ENCODE measurements at regions not wholly inside any gene's neighbourhood (a gene's known extent, or its start where the extent isn't known, plus 50 kb on each side); places are given as distances from the start of the nearest gene placed in this dataset.

- DNase-seq = no peak
Observed at GRCh38 chr16:5448798-5449197, 351.2 kb upstream of the EEF2KMT start.

GRCh38 chr16:5447734-5448133 lies 350.1 kb upstream of the EEF2KMT start:
- DNase-seq = no peak

DNA sequence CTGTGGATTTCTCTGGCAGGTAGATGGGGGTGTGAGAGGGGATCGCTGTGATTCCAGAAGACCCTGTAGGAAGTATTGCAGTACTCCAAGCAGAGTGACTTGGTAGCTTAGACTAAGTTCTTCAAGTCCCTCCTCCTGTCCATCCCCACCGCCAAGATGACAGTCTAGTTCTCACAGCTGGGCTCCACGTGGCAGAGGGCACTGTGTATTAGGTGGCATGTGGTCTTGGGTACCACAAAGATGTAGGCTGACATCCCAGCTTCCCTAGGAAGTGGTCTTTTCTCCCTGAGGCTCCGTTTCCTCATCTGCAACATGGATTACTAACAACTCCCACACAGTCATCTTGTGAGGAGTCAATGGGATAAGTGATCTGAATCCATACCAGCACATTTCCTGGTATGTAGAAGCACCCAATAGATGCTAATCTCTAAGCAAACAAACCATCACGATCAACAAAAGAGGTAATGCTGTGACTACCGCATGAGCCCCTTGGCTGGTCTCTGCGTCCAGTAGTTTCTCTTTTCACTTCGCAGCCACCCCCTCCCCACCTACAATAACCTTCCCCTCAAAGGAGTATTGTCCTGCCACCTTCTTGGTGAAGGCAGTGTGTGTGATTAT lies 349.1 kb upstream of the EEF2KMT start:
- DNase-seq = no peak

DNA sequence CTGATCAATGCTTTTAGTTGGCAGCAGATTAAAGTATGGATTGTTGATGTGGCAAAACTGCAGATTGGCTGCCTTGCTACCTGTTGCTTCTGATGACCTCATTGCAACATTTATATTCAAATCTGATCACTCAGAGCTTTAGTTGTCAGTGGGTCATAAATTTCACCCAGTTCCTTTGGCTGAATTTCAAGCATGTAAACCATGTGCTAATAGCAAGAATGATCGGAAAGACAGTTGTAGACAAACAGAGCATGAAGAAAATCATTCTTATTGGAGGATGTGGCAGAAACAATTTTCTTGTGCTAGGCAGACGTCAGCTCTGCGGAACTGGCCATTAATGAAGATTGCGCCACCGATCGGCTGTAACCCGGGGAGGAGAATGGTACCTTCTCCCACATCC lies 346.6 kb upstream of the EEF2KMT start:
- no peak for DNase-seq

- DNase-seq = no peak
Observed at GRCh38 chr16:5442986-5443385, 345.4 kb upstream of the EEF2KMT start.

- no peak for DNase-seq
Observed at GRCh38 chr16:5442054-5442453, 344.5 kb upstream of the EEF2KMT start.

DNA sequence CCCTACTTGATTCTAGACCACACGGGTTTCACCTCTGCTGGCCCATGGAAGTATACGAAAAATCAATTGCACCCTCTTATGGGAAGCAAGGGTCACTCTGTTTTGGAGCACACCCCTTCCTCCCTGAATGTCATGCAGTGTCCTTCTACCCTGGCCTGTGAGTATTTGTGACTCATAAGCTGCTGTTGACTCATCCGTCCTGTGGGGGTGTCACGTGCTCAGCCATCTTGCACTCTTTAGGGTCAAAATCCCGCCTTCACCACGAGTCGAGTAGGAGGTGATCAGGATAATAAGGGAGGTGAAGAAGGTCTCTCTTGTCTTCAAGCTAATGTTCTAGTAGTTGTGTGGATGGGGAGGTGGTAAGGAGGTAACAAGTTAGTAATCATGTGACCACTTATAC lies 341.0 kb upstream of the EEF2KMT start:
- no peak for DNase-seq

- no peak for DNase-seq
Observed at GRCh38 chr16:5433587-5433986, 336.0 kb upstream of the EEF2KMT start.

DNA sequence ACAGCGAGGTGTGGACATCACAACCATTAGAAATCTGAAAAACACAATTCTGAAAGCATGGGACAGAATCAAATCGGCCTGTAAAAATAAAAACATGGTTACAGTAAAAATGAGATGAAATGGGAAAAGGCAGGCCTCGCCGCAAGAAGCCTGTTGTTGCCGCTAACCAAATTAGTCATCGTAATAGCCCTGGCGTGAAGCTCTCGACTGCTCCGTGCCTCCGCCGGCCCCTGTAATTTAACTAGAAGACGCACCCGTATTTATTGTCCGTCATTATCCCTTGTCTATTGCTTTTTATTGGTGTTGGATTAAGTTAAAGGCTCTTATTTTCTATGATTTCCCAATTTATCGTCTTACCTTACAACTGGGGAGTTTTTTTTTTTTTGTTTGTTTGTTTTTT lies 334.6 kb upstream of the EEF2KMT start:
- no peak for DNase-seq

- no peak for DNase-seq
Observed at GRCh38 chr16:5430598-5430997, 333.0 kb upstream of the EEF2KMT start.

DNA sequence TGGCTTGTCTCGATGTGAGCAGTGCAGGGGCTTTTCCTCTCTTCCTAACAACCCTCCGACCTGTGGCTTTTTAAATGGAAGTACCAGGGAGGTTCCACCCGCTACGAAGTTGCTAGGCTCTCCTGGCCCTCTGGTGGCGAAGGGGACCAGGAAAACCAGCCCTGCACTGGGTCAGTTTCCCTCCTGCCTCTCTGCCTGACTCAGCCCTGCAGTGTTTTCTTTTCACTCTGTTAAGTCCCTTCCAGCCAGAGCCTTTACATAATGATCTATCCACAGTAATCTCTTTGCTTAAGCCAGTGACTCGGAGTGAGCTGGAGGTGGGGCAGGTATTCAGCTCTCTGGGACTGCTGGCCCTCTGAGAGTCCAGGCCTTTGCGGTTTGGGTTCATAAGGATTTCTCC lies 331.3 kb upstream of the EEF2KMT start:
- no peak for DNase-seq

DNA sequence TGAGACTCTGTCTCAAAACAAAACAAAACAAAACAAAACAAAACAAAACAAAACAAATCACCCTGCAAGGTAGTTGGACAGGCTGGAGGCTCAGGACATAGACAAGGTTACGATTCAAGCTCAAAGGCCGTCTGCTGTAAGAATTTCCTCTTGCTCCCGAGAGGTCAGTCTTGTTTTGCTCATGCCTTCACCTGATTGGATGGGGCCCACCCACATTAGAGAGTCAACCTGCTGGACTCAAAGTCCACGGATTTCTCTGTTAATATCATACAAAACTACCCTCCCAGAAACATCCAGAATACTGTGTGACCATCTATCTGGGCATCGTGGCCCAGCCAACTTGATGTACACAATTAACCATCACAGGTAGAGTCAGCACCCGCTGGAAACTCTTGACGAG lies 330.0 kb upstream of the EEF2KMT start:
- no peak for DNase-seq

- DNase-seq = no peak
Observed at GRCh38 chr16:5422643-5423496, 325.3 kb upstream of the EEF2KMT start.

DNA sequence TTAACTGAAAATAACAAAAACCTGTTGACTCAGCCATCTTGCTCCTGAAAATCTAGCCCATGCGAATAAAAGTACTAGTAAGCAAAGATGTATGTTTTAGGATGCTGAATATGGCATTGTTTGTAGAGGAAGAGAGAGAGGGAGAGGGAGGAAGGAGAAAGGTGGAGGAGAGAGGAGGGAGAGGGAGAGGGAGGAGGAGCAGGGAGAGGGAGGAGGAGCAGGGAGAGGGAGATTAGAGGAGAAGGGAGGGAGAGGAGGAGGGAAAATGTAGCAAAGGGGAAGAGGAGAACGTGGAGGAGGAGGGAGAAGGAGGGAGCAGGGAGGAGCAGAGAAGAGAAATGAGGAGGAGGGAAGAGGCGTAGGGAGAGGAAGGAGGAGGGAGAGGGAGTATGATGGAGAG lies 324.5 kb upstream of the EEF2KMT start:
- no peak for DNase-seq

DNA sequence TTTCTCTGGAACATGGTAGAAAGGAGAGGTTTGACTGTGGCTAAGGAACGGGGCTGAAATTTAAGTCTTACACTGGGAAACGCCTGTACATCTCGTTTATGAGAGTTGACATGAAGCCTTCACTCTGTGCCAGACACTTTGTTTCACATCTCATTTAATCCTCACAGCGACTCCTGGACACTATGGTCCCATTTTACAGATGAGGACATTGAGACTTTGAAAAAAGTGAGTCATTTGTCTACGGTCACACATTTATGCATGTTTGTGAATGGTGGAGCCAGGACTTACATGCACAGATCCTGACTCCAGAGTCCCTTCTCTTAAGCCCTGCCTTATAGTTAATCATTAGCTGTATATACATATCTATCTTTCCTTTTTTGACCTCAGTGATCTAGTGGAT lies 318.4 kb upstream of the EEF2KMT start:
- DNase-seq = no peak

GRCh38 chr16:5415123-5415522 lies 317.5 kb upstream of the EEF2KMT start:
- DNase-seq = no peak

DNA sequence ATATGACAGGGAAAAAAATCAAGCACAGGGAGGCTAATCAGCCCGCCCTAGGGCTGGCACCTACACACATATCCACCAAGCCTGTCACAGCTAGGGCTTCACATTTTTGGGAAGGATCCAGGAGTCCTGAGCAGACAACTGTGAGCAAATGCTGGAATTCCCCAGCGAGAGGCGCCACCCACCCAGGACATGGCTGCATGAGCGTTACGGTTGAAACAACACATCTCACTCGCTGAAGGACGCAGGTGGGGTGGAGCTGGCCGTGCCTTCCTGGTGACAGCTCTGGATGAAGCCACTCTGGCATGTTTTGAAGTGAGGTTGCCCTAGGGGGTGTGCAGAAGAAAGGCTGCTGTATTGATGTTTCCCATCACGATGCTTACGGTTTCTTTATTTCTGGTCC lies 315.1 kb upstream of the EEF2KMT start:
- no peak for DNase-seq

DNA sequence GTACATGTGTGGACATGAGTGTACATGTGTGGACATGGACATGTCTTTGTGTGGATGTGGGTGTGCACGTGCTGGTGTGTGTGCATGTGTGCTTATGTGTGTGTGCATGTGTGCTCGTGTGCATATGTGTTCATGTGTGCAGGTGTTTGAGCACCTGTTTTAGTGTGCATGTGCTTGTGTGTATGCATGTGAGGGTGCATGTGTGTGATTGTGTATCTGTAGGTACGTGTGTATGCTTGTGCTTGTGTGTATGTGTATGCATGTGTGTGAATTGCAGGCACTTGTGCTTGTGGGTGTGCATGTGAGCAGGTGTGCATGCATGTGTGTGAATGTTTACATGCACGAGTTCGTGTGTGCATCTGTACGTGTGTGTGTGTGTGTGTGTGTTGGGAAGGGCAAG lies 300.6 kb upstream of the EEF2KMT start:
- no peak for DNase-seq

DNA sequence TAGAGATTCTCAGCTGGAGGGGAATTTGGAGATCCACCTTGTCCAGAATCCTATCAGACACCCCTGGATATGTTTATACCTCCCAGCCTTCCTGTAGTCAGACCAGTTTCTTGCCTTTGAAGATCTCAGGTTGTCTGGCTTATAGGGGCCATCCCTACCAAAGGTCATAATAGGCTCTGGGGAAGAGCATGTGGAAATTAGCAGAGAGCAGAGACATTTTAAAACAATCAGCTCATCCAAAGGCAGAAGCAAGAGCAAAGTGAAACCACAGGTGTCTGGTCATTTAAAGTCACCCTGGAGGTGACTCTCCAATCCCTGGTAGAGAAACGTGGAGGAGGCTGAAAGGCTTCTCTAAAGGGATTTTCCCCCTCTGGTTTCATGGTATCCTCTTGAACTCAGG lies 299.3 kb upstream of the EEF2KMT start:
- no peak for DNase-seq

DNA sequence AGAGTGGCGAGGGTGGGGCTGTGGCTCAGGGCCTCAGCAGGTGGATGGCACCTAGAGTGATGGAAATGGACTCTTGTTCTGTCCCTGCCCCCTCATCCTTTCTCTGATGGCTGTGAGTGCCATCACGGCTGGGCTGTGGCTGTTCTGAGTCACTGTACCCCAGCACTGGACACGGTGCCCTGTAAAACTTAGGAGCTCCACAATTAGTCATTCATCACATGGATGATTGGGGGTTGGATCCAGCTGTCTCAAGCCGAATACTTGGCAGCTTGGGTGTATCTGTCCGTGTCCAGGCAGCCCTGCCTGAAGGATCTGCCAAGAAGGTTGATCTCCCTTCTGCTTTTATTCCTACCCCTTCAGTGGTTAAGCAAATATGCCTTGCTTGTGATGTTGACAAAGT lies 295.5 kb upstream of the EEF2KMT start:
- no peak for DNase-seq

DNA sequence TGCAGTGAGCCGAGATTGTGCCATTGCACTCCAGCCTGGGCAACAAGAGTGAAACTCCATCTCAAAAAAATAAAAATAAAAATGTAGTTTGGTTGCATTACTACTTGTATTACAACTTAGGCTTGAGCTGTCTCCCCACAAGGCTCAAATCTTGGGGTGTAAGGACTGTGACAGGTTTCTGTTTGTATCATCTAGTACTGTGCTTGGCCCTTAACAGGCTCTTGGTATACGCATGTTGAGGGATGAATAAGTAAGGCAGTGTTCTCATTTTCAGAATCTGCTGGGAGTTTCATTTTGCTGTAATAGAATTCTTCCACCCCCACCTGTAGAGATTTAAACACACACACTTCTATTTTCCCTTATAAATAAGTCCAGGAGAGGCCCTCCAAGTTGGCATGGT lies 289.4 kb upstream of the EEF2KMT start:
- DNase-seq = no peak

GRCh38 chr16:5385811-5386210 lies 288.2 kb upstream of the EEF2KMT start:
- no peak for DNase-seq

DNA sequence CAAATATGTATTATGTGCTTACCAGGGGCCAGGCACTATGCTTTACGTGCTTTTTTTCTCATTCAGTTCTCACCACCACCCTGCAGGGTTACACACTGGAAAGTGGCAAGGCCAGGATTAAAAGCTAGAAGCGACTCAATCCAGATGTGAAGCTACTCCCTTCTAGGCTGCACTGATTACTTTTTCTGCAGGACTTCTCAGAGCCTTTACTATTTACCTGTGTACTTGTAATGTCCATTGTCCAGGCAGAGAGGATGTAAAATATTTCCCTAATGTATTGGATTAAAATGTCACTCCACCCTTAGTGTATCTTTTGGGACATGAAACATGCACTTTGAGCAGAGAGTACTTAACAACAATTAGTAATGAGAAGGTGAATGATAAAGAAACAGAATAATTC lies 287.5 kb upstream of the EEF2KMT start:
- DNase-seq = no peak

- no peak for DNase-seq
Observed at GRCh38 chr16:5383737-5384136, 286.1 kb upstream of the EEF2KMT start.

- DNase-seq = no peak
Observed at GRCh38 chr16:5382484-5382883, 284.9 kb upstream of the EEF2KMT start.
